ENCODE measurements at regions not wholly inside any gene's neighbourhood (a gene's known extent, or its start where the extent isn't known, plus 50 kb on each side); places are given as distances from the start of the nearest gene placed in this dataset.

DNA sequence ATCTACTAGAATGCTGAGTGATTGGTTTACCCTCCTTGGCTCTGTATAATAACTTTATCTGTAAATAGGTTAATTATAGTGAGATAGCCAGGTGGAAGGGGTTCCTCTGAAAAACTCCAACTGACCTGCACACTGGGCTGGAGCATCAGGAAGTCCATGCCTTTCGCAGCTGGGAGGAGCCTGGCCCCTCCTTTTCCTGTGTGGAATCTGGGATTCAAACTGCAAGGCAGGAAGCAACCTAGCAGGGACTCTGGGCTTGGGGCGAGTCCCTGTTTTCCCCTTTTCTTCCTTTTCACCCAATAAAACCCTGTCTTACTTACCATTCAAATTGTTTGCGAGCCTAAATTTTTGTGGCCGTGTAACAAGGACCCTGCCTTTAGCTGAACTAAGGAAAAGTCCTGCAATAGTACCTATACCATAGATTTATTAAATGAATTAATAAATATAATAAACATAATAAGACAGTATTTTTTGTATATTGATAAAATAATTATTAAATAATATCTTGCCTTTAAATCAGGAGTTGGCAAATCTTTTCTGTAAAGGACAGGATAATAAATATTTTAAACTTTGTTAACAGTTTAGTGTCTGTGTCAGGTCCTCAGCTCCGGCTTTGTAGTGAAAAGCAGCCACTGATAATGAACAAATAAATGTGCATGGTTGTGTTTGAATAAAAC lies 406.2 kb upstream of the MMS22L start:
- no peaks in the 10 kb centered on the region for H3K4me1 ChIP-seq
- TF ChIP-seq POLR2AphosphoS5 (IDR thresholded peaks at IDR 0.05) (no peak), EP300 (IDR thresholded peaks at IDR 0.05) (no peak), POLR2A (IDR thresholded peaks at IDR 0.05) (no peak)
- TF ChIP-seq, protein P1, sequence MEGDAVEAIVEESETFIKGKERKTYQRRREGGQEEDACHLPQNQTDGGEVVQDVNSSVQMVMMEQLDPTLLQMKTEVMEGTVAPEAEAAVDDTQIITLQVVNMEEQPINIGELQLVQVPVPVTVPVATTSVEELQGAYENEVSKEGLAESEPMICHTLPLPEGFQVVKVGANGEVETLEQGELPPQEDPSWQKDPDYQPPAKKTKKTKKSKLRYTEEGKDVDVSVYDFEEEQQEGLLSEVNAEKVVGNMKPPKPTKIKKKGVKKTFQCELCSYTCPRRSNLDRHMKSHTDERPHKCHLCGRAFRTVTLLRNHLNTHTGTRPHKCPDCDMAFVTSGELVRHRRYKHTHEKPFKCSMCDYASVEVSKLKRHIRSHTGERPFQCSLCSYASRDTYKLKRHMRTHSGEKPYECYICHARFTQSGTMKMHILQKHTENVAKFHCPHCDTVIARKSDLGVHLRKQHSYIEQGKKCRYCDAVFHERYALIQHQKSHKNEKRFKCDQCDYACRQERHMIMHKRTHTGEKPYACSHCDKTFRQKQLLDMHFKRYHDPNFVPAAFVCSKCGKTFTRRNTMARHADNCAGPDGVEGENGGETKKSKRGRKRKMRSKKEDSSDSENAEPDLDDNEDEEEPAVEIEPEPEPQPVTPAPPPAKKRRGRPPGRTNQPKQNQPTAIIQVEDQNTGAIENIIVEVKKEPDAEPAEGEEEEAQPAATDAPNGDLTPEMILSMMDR (IDR thresholded peaks at IDR 0.05) = no peak
- 69 to 81% methylated on average over 5 of the region's 5 CpGs for WGBS, 2 donors
- no peaks in the 10 kb centered on the region for H3K9me3 ChIP-seq
- no peak for DNase-seq
- no peak overlapping the region for H3K27ac ChIP-seq
- H3K4me3 ChIP-seq = no peak overlapping the region
- no peaks in the 10 kb centered on the region for H3K36me3 ChIP-seq
- intact Hi-C loops (cut with DNase I) = no loop called here
- no peaks in the 10 kb centered on the region for H3K27me3 ChIP-seq

- intact Hi-C loops (cut with DNase I) = no loop called here
- no peak overlapping the region for H3K27ac ChIP-seq
- TF ChIP-seq, protein P1 (IDR thresholded peaks at IDR 0.05) = no peak
- TF ChIP-seq EP300 (IDR thresholded peaks at IDR 0.05) (no peak), POLR2A (IDR thresholded peaks at IDR 0.05) (no peak), POLR2AphosphoS5 (IDR thresholded peaks at IDR 0.05) (no peak)
- no peaks in the 10 kb centered on the region for H3K4me1 ChIP-seq
- DNase-seq = no peak
- no peak overlapping the region for H3K4me3 ChIP-seq
- H3K27me3 ChIP-seq = no peaks in the 10 kb centered on the region
- no peaks in the 10 kb centered on the region for H3K36me3 ChIP-seq
- no peaks in the 10 kb centered on the region for H3K9me3 ChIP-seq
Measured at GRCh38 chr6:97697456-97697855, 414.4 kb upstream of the MMS22L start.

- intact Hi-C loops (cut with DNase I) = no loop called here
- TF ChIP-seq POLR2AphosphoS5 (IDR thresholded peaks at IDR 0.05) (no peak), POLR2A (IDR thresholded peaks at IDR 0.05) (no peak), EP300 (IDR thresholded peaks at IDR 0.05) (no peak)
- TF ChIP-seq, protein P1 (IDR thresholded peaks at IDR 0.05) = no peak
- H3K27ac ChIP-seq = no peak overlapping the region
Measured at GRCh38 chr6:97701801-97702200, 418.8 kb upstream of the MMS22L start.

DNA sequence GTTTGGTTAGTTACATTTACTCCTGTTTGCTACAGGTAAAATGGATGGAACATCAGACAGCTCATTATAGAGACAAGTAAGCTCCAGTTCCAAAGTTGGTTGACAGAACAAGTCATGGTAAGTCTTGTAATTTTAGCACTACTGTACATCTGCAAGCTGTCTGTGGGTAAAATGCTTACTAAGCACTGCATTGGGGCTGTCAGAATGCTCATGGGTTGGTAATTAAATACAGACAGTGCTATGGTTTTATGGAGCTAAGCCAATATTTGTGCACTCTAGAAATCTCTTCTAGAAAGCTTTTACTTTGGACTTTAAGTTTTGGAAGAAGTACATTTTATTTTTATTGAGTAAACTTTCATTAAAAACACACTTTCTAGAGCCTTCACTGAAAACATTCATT lies 419.2 kb upstream of the MMS22L start:
- H3K4me1 ChIP-seq = no peaks in the 10 kb centered on the region
- TF ChIP-seq POLR2AphosphoS5 (IDR thresholded peaks at IDR 0.05) (no peak), POLR2A (IDR thresholded peaks at IDR 0.05) (no peak), EP300 (IDR thresholded peaks at IDR 0.05) (no peak)
- TF ChIP-seq, protein P1 (IDR thresholded peaks at IDR 0.05) = no peak
- no peak for DNase-seq
- no peaks in the 10 kb centered on the region for H3K9me3 ChIP-seq
- no peaks in the 10 kb centered on the region for H3K36me3 ChIP-seq
- H3K27me3 ChIP-seq = no peaks in the 10 kb centered on the region
- no peak overlapping the region for H3K4me3 ChIP-seq
- intact Hi-C loops (cut with DNase I) = no loop called here
- no peak overlapping the region for H3K27ac ChIP-seq

More at GRCh38 chr6:97701801-97702200, 418.8 kb upstream of the MMS22L start:
- no peaks in the 10 kb centered on the region for H3K27me3 ChIP-seq
- no peak overlapping the region for H3K4me3 ChIP-seq
- H3K9me3 ChIP-seq = no peaks in the 10 kb centered on the region
- H3K36me3 ChIP-seq = no peaks in the 10 kb centered on the region
- DNase-seq = no peak
- WGBS, 2 donors = 80 to 98% methylated on average over 2 of the region's 2 CpGs
- no peaks in the 10 kb centered on the region for H3K4me1 ChIP-seq

DNA sequence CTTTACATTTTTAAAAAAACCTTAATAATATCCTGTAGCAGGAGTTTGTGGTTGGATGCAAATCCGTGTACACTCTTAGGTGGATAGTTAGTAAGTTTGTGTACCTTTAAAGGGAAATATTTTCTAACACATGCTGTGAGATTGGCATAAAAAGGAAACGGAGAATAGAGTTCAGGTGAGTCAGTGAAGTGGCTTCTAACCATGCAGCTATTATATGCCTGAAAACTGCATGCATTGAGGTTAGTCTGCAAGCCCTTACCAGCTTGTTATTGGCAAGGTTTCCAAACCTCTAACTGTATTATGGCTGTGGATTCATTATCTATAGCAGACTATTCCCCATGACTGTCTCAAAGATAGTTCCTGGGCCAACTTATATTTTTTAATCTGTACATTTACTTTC lies 420.6 kb upstream of the MMS22L start:
- TF ChIP-seq POLR2AphosphoS5 (IDR thresholded peaks at IDR 0.05) = no peak
- intact Hi-C loops (cut with DNase I) = no loop called here

More for the DNA sequence above, 420.6 kb upstream of the MMS22L start:
- DNase-seq = no peak
- H3K36me3 ChIP-seq = no peaks in the 10 kb centered on the region
- WGBS, 2 donors = 27 to 53% methylated on average over 2 of the region's 2 CpGs
- no peak overlapping the region for H3K27ac ChIP-seq
- H3K27me3 ChIP-seq = no peaks in the 10 kb centered on the region
- H3K4me3 ChIP-seq = no peak overlapping the region
- H3K9me3 ChIP-seq = no peaks in the 10 kb centered on the region
- H3K4me1 ChIP-seq = no peaks in the 10 kb centered on the region

Data from sigmoid colon (tissue), 6 donors.